HCT116 (cell line): ENCODE measurements at regions not wholly inside any gene's neighbourhood (a gene's known extent, or its start where the extent isn't known, plus 50 kb on each side); places are given as distances from the start of the nearest gene placed in this dataset.

Experiments
- ATAC-seq: fragments of 200-7000 bp; cut with Tn5 transposase; 2 replicates; pipeline ENCODE4 v1.9.1; 2020; ENCODE audit warnings: mild to moderate bottlenecking, moderate library complexity
- BruUV-seq: library from RNA; stranded (reverse); fragments of 400-500 nt; replicated peaks from 2 replicates; lab custom pipeline; 2021; lab: Mats Ljungman, UMichigan
- CTCF ChIA-PET: fragments of 300-600 bp; sonication (Branson Sonifier 250); formaldehyde crosslinking; loops from one replicate; lab custom pipeline; 2021; ENCODE audit warnings: antibody characterized with exemption; lab: Charles Lee
- POLR2A ChIA-PET: fragments of 300-600, 350-600 bp; sonication (Branson Sonifier 250); formaldehyde crosslinking; loops from one replicate; lab custom pipeline; 2021; ENCODE audit warnings: antibody characterized with exemption; lab: Charles Lee
- RAD21 ChIA-PET, 2 experiments: fragments of 300-600 bp; sonication (Branson Sonifier 250); formaldehyde crosslinking; loops; one replicate each; lab custom pipeline; 2023; ENCODE audit warnings: low total read pairs in 2 of 2; ENCODE audit not compliant: uncharacterized antibody in 2 of 2, unreplicated experiment in 2 of 2, low non-redundant PET in 1 of 2; lab: Charles Lee
- DNase-seq: peaks from one replicate; pipeline ENCODE4 v3.0.0-alpha.2; 2010; ENCODE audit warnings: low read depth, low spot score
- H2AFZ ChIP-seq: fragments of 200-600 bp; shearing (Covaris generic), sonication (generic); 2 replicates; pipeline ENCODE4 v1.6.1; 2017; ENCODE audit warnings: low read depth, mixed run types, mixed read lengths, antibody characterized with exemption, low read length; ENCODE audit not compliant: poor library complexity, severe bottlenecking
- H3K27ac ChIP-seq: 2 replicates; pipeline ENCODE4 v1.5.1; 2012; ENCODE audit warnings: low read depth, low read length
- H3K27me3 ChIP-seq: fragments of 200-600 bp; sonication (generic); 2 replicates; pipeline ENCODE4 v1.6.1; 2016; ENCODE audit warnings: mixed run types, low read length, mixed read lengths; ENCODE audit not compliant: insufficient read depth
- H3K36me3 ChIP-seq, 2 experiments: fragments of 200-500 bp in 1 of 2; fragments of 200-600 bp in 1 of 2; sonication (Bioruptor generic) in 1 of 2; sonication (generic) in 1 of 2; 2 replicates each; pipeline versions ENCODE4 v1.5.1 to v1.6.1; 2014 to 2016; ENCODE audit warnings: low read length in 2 of 2, inconsistent platforms in 1 of 2, mixed read lengths in 1 of 2, mixed run types in 1 of 2; ENCODE audit not compliant: insufficient read depth in 2 of 2, control insufficient read depth in 1 of 2
- H3K4me1 ChIP-seq, 2 experiments: fragments of 200-600 bp in 1 of 2; sonication (generic) in 1 of 2; 2 replicates each; pipeline versions ENCODE4 v1.5.1 to v1.6.1; 2012 to 2017; ENCODE audit warnings: low read length in 2 of 2, inconsistent platforms in 1 of 2, mild to moderate bottlenecking in 1 of 2, mixed read lengths in 1 of 2, mixed run types in 1 of 2, moderate library complexity in 1 of 2; ENCODE audit not compliant: insufficient read depth in 2 of 2, control insufficient read depth in 1 of 2
- H3K4me2 ChIP-seq: fragments of 200-600 bp; sonication (generic); 2 replicates; pipeline ENCODE4 v1.6.1; 2017; ENCODE audit warnings: mixed run types, low read length, mixed read lengths
- H3K4me3 ChIP-seq, 2 experiments: fragments of 200-600 bp in 1 of 2; sonication (generic) in 1 of 2; replicated peaks in 1 of 2; 2 replicates each; pipeline ENCODE4 v1.5.1; 2011 to 2016; ENCODE audit warnings: low read length in 2 of 2, control low read depth in 1 of 2, low read depth in 1 of 2, mild to moderate bottlenecking in 1 of 2, mixed read lengths in 1 of 2, mixed run types in 1 of 2
- H3K79me2 ChIP-seq: fragments of 200-600 bp; sonication (generic); 2 replicates; pipeline ENCODE4 v1.6.1; 2017; ENCODE audit warnings: mild to moderate bottlenecking, mixed run types, low read length, moderate library complexity, mixed read lengths; ENCODE audit not compliant: insufficient read depth
- H3K9ac ChIP-seq: fragments of 200-600 bp; sonication (generic); 2 replicates; pipeline ENCODE4 v1.6.1; 2016; ENCODE audit warnings: low read length, mixed read lengths
- H3K9me2 ChIP-seq: fragments of 200-600 bp; sonication (generic), shearing (Covaris generic); 2 replicates; pipeline ENCODE4 v1.6.1; 2017; ENCODE audit warnings: mixed run types, mild to moderate bottlenecking, moderate library complexity; ENCODE audit not compliant: insufficient read depth
- H3K9me3 ChIP-seq, 2 experiments: fragments of 200-500 bp in 1 of 2; fragments of 200-600 bp in 1 of 2; sonication (Bioruptor generic) in 1 of 2; sonication (generic) in 1 of 2; 2 replicates each; pipeline ENCODE4 v1.6.1; 2014 to 2017; ENCODE audit warnings: low read length in 2 of 2, mixed read lengths in 2 of 2, inconsistent platforms in 1 of 2, low read depth in 1 of 2, mild to moderate bottlenecking in 1 of 2, mixed run types in 1 of 2, moderate library complexity in 1 of 2; ENCODE audit not compliant: control insufficient read depth in 1 of 2, insufficient read depth in 1 of 2
- H4K20me1 ChIP-seq: fragments of 200-600 bp; sonication (generic), shearing (Covaris generic); 2 replicates; pipeline ENCODE4 v1.6.1; 2017; ENCODE audit warnings: mixed run types, mild to moderate bottlenecking, moderate library complexity; ENCODE audit not compliant: insufficient read depth
- ATF3 ChIP-seq: IDR thresholded peaks from 2 replicates; pipeline ENCODE4 v1.6.1; 2012
- CEBPB ChIP-seq: IDR thresholded peaks from 2 replicates; pipeline ENCODE4 v1.6.1; 2012; ENCODE audit warnings: low read depth
- CTCF ChIP-seq, 3 experiments: fragments of 200-600 bp in 1 of 3; sonication (generic) in 1 of 3; IDR thresholded peaks in 2 of 3; conservative IDR thresholded peaks in 1 of 3; 2 replicates each; pipeline ENCODE4 v1.5.1; 2012 to 2017; ENCODE audit warnings: low read depth in 2 of 3, low read length in 2 of 3, antibody characterized with exemption in 1 of 3, borderline replicate concordance in 1 of 3, control low read depth in 1 of 3, mild to moderate bottlenecking in 1 of 3, mixed read lengths in 1 of 3, mixed run types in 1 of 3, moderate library complexity in 1 of 3; ENCODE audit not compliant: insufficient read depth in 1 of 3
- EGR1 ChIP-seq: IDR thresholded peaks from 2 replicates; pipeline ENCODE4 v1.6.1; 2012; ENCODE audit warnings: low read depth
- EZH2 ChIP-seq: fragments of 200-600 bp; sonication (generic); IDR thresholded peaks from 2 replicates; pipeline ENCODE4 v1.6.1; 2017; ENCODE audit warnings: antibody characterized with exemption, mixed run types
- FOSL1 ChIP-seq: IDR thresholded peaks from 2 replicates; pipeline ENCODE4 v1.6.1; 2012; ENCODE audit warnings: low read depth
- MAX ChIP-seq: IDR thresholded peaks from 2 replicates; pipeline ENCODE4 v1.6.1; 2012
- POLR2AphosphoS5 ChIP-seq: IDR thresholded peaks from 2 replicates; pipeline ENCODE4 v1.6.1; 2011; ENCODE audit warnings: mild to moderate bottlenecking, low read depth, low read length, moderate library complexity
- RAD21 ChIP-seq: IDR thresholded peaks from 2 replicates; pipeline ENCODE4 v1.6.1; 2012; ENCODE audit warnings: low read depth, mild to moderate bottlenecking
- REST ChIP-seq: IDR thresholded peaks from 2 replicates; pipeline ENCODE4 v1.6.1; 2012; ENCODE audit warnings: low read depth
- SIN3A ChIP-seq: IDR thresholded peaks from 2 replicates; pipeline ENCODE4 v1.6.1; 2012; ENCODE audit warnings: low read depth
- SP1 ChIP-seq: IDR thresholded peaks from 2 replicates; pipeline ENCODE4 v1.6.1; 2012; ENCODE audit warnings: low read depth
- SRF ChIP-seq: IDR thresholded peaks from 2 replicates; pipeline ENCODE4 v1.6.1; 2012; ENCODE audit warnings: low read depth
- TCF7L2 ChIP-seq: IDR thresholded peaks from 2 replicates; pipeline ENCODE4 v1.7.0; 2011; ENCODE audit warnings: borderline replicate concordance, inconsistent platforms; ENCODE audit not compliant: insufficient read depth, insufficient read length; ENCODE audit errors: extremely low read depth
- ZBTB33 ChIP-seq: IDR thresholded peaks from 2 replicates; pipeline ENCODE4 v1.6.1; 2011; ENCODE audit warnings: mild to moderate bottlenecking, low read length, moderate library complexity; ENCODE audit not compliant: insufficient replicate concordance; ENCODE audit errors: extremely low read depth
- ZFX ChIP-seq: fragments of 450-650 bp; IDR thresholded peaks from 2 replicates; pipeline ENCODE4 v1.6.1; 2017
- ZNF274 ChIP-seq: fragments of 200-500 bp; sonication (Bioruptor generic); IDR thresholded peaks from 2 replicates; pipeline ENCODE4 v1.6.1; 2014; ENCODE audit warnings: mild to moderate bottlenecking, low read depth, low read length, inconsistent platforms
- intact Hi-C: fragments of 100-400 bp; cut with micrococcal nuclease; formaldehyde crosslinking; loops from 2 replicates; pipeline ENCODE4 v1.10.0; 2022

GRCh38 chr6:131353876-131354275 lies 218.6 kb downstream of the AKAP7 start:
- RAD21 ChIA-PET, result no interaction called here
- no peaks in the 10 kb centered on the region for H3K9me2 ChIP-seq
- H3K4me2 ChIP-seq, result no peak overlapping the region
- H3K4me3 ChIP-seq, result no peak overlapping the region
- H3K9me3 ChIP-seq, result no peaks in the 10 kb centered on the region
- BruUV-seq, result no TSS peak
- CTCF ChIA-PET, result no interaction called here
- H2AFZ ChIP-seq, result no peak overlapping the region
- no peak overlapping the region for H3K9ac ChIP-seq
- H3K4me1 ChIP-seq, result no peaks in the 10 kb centered on the region
- POLR2A ChIA-PET, result no interaction called here
- intact Hi-C loops, result no loop called here
- TF ChIP-seq CEBPB (no peak), REST (no peak), SP1 (no peak), EZH2 (no peak), ZNF274 (no peak), EGR1 (no peak), SRF (no peak), ZBTB33 (no peak), SIN3A (no peak), TCF7L2 (no peak), CTCF (IDR thresholded peaks at IDR 0.05 in 2 of 3, conservative IDR thresholded peaks at IDR 0.05 in 1 of 3; ENCODE audit: borderline replicate concordance in 1 of 3, insufficient read depth in 1 of 3, low read depth in 2 of 3, low read length in 2 of 3) (no peak), ZFX (no peak), RAD21 (no peak), POLR2AphosphoS5 (no peak), FOSL1 (no peak), ATF3 (no peak), MAX (no peak)
- H4K20me1 ChIP-seq, result no peaks in the 10 kb centered on the region
- H3K27me3 ChIP-seq, result no peaks in the 10 kb centered on the region
- no peaks in the 10 kb centered on the region for H3K36me3 ChIP-seq
- no peak for DNase-seq
- no peaks in the 10 kb centered on the region for H3K79me2 ChIP-seq
- no peak overlapping the region for H3K27ac ChIP-seq
- no peak for ATAC-seq
